HG02798 (cell line): ENCODE measurements at regions not wholly inside any gene's neighbourhood (a gene's known extent, or its start where the extent isn't known, plus 50 kb on each side); places are given as distances from the start of the nearest gene placed in this dataset.

Experiments used
- ATAC-seq: cut with Tn5 transposase; IDR thresholded peaks from one replicate; pipeline ENCODE4 v1.9.1; 2021; ENCODE audit warnings: mild to moderate bottlenecking; ENCODE audit not compliant: unreplicated experiment, poor library complexity

- no peak for ATAC-seq
Measured at GRCh38 chr3:124674336-124674735, 55.9 kb upstream of the UMPS start.

GRCh38 chr3:124676236-124676635 is 54.0 kb upstream of the UMPS start:
- no peak for ATAC-seq

GRCh38 chr3:124679048-124679638 is 51.1 kb upstream of the UMPS start:
- no peak for ATAC-seq
